ENCODE measurements at regions not wholly inside any gene's neighbourhood (a gene's known extent, or its start where the extent isn't known, plus 50 kb on each side); places are given as distances from the start of the nearest gene placed in this dataset.

DNA sequence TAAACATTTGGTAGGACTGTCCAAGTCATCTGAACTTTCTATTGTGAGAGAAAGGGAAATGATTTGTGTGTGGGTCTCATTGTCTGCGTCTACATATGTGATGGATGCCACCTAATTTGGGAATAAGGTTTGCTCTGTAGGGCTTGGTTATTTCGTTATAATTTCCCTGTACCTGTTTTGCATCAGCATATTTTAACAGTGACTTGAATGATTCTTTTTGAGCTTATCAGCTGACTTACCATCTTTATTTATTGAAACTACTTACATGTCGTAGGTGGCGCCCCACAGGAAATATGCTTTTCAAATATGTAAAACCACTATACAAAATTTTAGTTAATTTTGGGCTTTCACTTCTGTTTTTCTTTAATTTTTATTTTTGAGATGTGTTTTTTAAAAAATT lies 56.5 kb upstream of the BCAT1 start:
- H3K4me1 ChIP-seq (ENCODE audit: insufficient read depth, low read length, poor library complexity, severe bottlenecking), result peaks cover 86% of the 10 kb centered on the region
- peak; percentile 76 for DNase-seq (ENCODE audit: low spot score)

DNA sequence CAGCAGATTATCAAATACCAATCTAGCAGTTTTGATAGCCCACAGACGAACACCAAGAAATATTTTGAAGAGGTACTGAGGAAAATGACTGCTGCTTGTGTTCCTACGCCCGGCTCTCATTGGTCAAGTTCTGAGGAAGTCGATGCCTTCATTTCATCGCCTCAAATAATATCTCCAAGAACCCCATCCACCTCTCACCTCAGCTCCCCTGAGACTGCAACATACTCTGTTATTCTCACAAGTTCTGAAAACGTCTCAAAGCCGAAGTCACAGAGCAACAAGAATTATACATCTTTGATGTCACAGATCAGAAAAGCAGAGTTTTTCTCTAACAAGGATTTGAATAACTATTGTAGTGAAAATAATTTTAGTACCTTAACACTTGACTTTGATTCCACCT lies 55.5 kb upstream of the BCAT1 start:
- Histone ChIP-seq H4K20me1 (ENCODE audit: insufficient read depth, low read length) (no peaks in the 10 kb centered on the region), H3K9me2 (ENCODE audit: insufficient read depth, low read length) (no peaks in the 10 kb centered on the region), H2AFZ (ENCODE audit: low read length) (peak overlapping the region; percentile 70; the same call in 1 of the 2 replicates), H3K4me2 (ENCODE audit: low read length) (peak overlapping the region; percentile 67), H3K4me3 (ENCODE audit: low read depth, low read length, poor library complexity, severe bottlenecking) (peak overlapping the region; percentile 30), H3K79me2 (ENCODE audit: insufficient read depth, low read depth, low read length) (peaks cover 18% of the 10 kb centered on the region; the same call in 1 of the 2 replicates), H3K4me1 (ENCODE audit: insufficient read depth, low read length, poor library complexity, severe bottlenecking) (peaks cover 86% of the 10 kb centered on the region), H3K27ac (ENCODE audit: low read depth, low read length, poor library complexity, severe bottlenecking) (peak overlapping the region; percentile 90), H3K9me3 (ENCODE audit: low read length) (peaks cover 14% of the 10 kb centered on the region; the same call in 1 of the 2 replicates), H3K36me3 (ENCODE audit: insufficient read depth, low read length) (peaks cover 6% of the 10 kb centered on the region)
- no peak for TF ChIP-seq EZH2phosphoT487 (IDR thresholded peaks at IDR 0.05; ENCODE audit: borderline replicate concordance, low read depth, low read length)
- TF ChIP-seq CTCF (conservative IDR thresholded peaks at IDR 0.05; ENCODE audit: low read length), result no peak
- no TSS peak for BruUV-seq (replicated peaks)
- intact Hi-C loops (cut with micrococcal nuclease; ENCODE audit: unreplicated experiment), result no loop called here
- CTCF ChIA-PET (ENCODE audit: unreplicated experiment), result no interaction called here
- POLR2A ChIA-PET, result interaction anchor here (0.6 to 17.9 kb wide), 8 partner anchors 8 to 316 kb away, joined by 3 to 911 read pairs (median 8); a partner anchor contains a TSS
- no peak for DNase-seq (ENCODE audit: low spot score)

More for the DNA sequence above, 56.5 kb upstream of the BCAT1 start:
- H2AFZ ChIP-seq (ENCODE audit: low read length), result peak overlapping the region; percentile 70; the same call in 1 of the 2 replicates
- H3K9me3 ChIP-seq (ENCODE audit: low read length), result peaks cover 14% of the 10 kb centered on the region; the same call in 1 of the 2 replicates
- H4K20me1 ChIP-seq (ENCODE audit: insufficient read depth, low read length), result no peaks in the 10 kb centered on the region
- H3K9me2 ChIP-seq (ENCODE audit: insufficient read depth, low read length), result no peaks in the 10 kb centered on the region
- H3K36me3 ChIP-seq (ENCODE audit: insufficient read depth, low read length), result peaks cover 6% of the 10 kb centered on the region
- no TSS peak for BruUV-seq (replicated peaks)
- peak overlapping the region; percentile 90 for H3K27ac ChIP-seq (ENCODE audit: low read depth, low read length, poor library complexity, severe bottlenecking)
- peak overlapping the region; percentile 67 for H3K4me2 ChIP-seq (ENCODE audit: low read length)
- TF ChIP-seq EZH2phosphoT487 (IDR thresholded peaks at IDR 0.05; ENCODE audit: borderline replicate concordance, low read depth, low read length) (no peak), CTCF (conservative IDR thresholded peaks at IDR 0.05; ENCODE audit: low read length) (peak; percentile 61)
- peak overlapping the region; percentile 30 for H3K4me3 ChIP-seq (ENCODE audit: low read depth, low read length, poor library complexity, severe bottlenecking)
- H3K79me2 ChIP-seq (ENCODE audit: insufficient read depth, low read depth, low read length), result peaks cover 13% of the 10 kb centered on the region; the same call in 1 of the 2 replicates
- intact Hi-C loops (cut with micrococcal nuclease; ENCODE audit: unreplicated experiment), result loop anchor here (1.0 kb wide), 1 partner anchor 15 kb away; no protein-coding TSS in a partner anchor
- ChIA-PET POLR2A (interaction anchor here (0.8 to 17.9 kb wide), 6 partner anchors 9 to 122 kb away, joined by 5 to 911 read pairs (median 16); a partner anchor contains a TSS), CTCF (ENCODE audit: unreplicated experiment) (no interaction called here)

GRCh38 chr12:25001311-25001710 lies 52.4 kb upstream of the BCAT1 start:
- H2AFZ ChIP-seq (ENCODE audit: low read length), result peak overlapping the region; percentile 66
- peaks cover 3% of the 10 kb centered on the region for H3K36me3 ChIP-seq (ENCODE audit: insufficient read depth, low read length)
- H3K27ac ChIP-seq (ENCODE audit: low read depth, low read length, poor library complexity, severe bottlenecking), result peak overlapping the region; percentile 98
- intact Hi-C loops (cut with micrococcal nuclease; ENCODE audit: unreplicated experiment), result no loop called here
- CTCF ChIA-PET (ENCODE audit: unreplicated experiment), result interaction anchor here (0.7 to 1.9 kb wide), 2 partner anchors 18 to 24 kb away, joined by 3 to 8 read pairs; no protein-coding TSS in a partner anchor
- no peak for DNase-seq (ENCODE audit: low spot score)
- H3K4me3 ChIP-seq (ENCODE audit: low read depth, low read length, poor library complexity, severe bottlenecking), result peak overlapping the region; percentile 29
- POLR2A ChIA-PET, result interaction anchor here (0.7 to 17.9 kb wide), 6 partner anchors 8 to 106 kb away, joined by 3 to 911 read pairs (median 35); a partner anchor contains a TSS
- H4K20me1 ChIP-seq (ENCODE audit: insufficient read depth, low read length), result no peaks in the 10 kb centered on the region
- H3K4me1 ChIP-seq (ENCODE audit: insufficient read depth, low read length, poor library complexity, severe bottlenecking), result peaks cover 98% of the 10 kb centered on the region
- no TSS peak for BruUV-seq (replicated peaks)
- no peak for TF ChIP-seq CTCF (conservative IDR thresholded peaks at IDR 0.05; ENCODE audit: low read length)
- no peak for TF ChIP-seq EZH2phosphoT487 (IDR thresholded peaks at IDR 0.05; ENCODE audit: borderline replicate concordance, low read depth, low read length)
- H3K9me3 ChIP-seq (ENCODE audit: low read length), result peaks cover 12% of the 10 kb centered on the region; the same call in 1 of the 2 replicates
- H3K79me2 ChIP-seq (ENCODE audit: insufficient read depth, low read depth, low read length), result peaks cover 25% of the 10 kb centered on the region; the same call in 1 of the 2 replicates
- H3K4me2 ChIP-seq (ENCODE audit: low read length), result peak overlapping the region; percentile 93
- H3K9me2 ChIP-seq (ENCODE audit: insufficient read depth, low read length), result no peaks in the 10 kb centered on the region
